ENCODE measurements at regions not wholly inside any gene's neighbourhood (a gene's known extent, or its start where the extent isn't known, plus 50 kb on each side); places are given as distances from the start of the nearest gene placed in this dataset.

DNA sequence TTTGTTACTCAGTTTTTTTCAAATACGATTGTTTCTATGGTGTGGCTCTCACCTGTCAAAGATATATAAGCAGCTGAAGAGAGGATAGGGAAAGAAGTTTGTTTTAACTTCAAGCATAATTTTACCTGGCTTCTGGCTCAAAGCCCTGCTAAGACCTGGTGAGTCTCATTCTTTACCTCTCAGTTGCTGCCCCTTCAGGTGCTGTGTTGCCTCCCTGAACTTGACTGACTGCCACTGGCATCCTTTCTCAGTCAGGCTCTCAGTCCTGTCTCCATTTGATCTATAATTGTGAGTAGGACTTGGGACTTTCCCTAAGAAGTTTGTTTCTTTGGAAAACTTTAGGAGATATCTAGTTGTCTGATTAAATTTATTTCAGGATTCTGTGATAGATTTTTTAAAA, 249.6 kb downstream of the IZUMO3 start:
- Histone ChIP-seq H3K4me3 (ENCODE audit: low read depth, low read length) (no peak overlapping the region), H3K9me3 (ENCODE audit: control insufficient read depth, insufficient read depth, low read depth, low read length) (no peaks in the 10 kb centered on the region), H3K36me3 (ENCODE audit: control insufficient read depth in 2 of 2, insufficient read depth in 1 of 2, low read length in 2 of 2) (no peaks in the 10 kb centered on the region), H3K27ac (ENCODE audit: extremely low read depth, low read depth, low read length) (no peak overlapping the region), H3K4me1 (ENCODE audit: control insufficient read depth, insufficient read depth, low read length) (no peaks in the 10 kb centered on the region)
- TF ChIP-seq ZIC2 (tag by site-specific recombination; IDR thresholded peaks at IDR 0.05) (no peak), ZNF433 (tag by site-specific recombination; IDR thresholded peaks at IDR 0.05; ENCODE audit: low read depth) (no peak), ZNF391 (tag by site-specific recombination; IDR thresholded peaks at IDR 0.05; ENCODE audit: borderline replicate concordance, low read depth) (no peak), WT1 (tag by site-specific recombination; IDR thresholded peaks at IDR 0.05) (no peak), ZNF174 (tag by site-specific recombination; IDR thresholded peaks at IDR 0.05) (no peak), KLF7 (tag by site-specific recombination; IDR thresholded peaks at IDR 0.05; ENCODE audit: borderline replicate concordance) (no peak), ZNF335 (tag by site-specific recombination; conservative IDR thresholded peaks at IDR 0.05) (no peak), ZNF140 (tag by site-specific recombination; IDR thresholded peaks at IDR 0.05) (no peak), MEIS1 (CRISPR knock-in tag; IDR thresholded peaks at IDR 0.05; ENCODE audit: borderline replicate concordance) (no peak), ZNF394 (tag by site-specific recombination; IDR thresholded peaks at IDR 0.05; ENCODE audit: borderline replicate concordance) (no peak), ZNF16 (tag by site-specific recombination; IDR thresholded peaks at IDR 0.05; ENCODE audit: low read depth) (no peak), ZBTB1 (tag by site-specific recombination; IDR thresholded peaks at IDR 0.05) (no peak), ZNF292 (tag by site-specific recombination; IDR thresholded peaks at IDR 0.05; ENCODE audit: borderline replicate concordance, low read depth) (no peak)
- TF ChIP-seq, protein P1, sequence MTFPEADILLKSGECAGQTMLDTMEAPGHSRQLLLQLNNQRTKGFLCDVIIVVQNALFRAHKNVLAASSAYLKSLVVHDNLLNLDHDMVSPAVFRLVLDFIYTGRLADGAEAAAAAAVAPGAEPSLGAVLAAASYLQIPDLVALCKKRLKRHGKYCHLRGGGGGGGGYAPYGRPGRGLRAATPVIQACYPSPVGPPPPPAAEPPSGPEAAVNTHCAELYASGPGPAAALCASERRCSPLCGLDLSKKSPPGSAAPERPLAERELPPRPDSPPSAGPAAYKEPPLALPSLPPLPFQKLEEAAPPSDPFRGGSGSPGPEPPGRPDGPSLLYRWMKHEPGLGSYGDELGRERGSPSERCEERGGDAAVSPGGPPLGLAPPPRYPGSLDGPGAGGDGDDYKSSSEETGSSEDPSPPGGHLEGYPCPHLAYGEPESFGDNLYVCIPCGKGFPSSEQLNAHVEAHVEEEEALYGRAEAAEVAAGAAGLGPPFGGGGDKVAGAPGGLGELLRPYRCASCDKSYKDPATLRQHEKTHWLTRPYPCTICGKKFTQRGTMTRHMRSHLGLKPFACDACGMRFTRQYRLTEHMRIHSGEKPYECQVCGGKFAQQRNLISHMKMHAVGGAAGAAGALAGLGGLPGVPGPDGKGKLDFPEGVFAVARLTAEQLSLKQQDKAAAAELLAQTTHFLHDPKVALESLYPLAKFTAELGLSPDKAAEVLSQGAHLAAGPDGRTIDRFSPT (tag by site-specific recombination; IDR thresholded peaks at IDR 0.05): no peak
- TF ChIP-seq, protein P2, sequence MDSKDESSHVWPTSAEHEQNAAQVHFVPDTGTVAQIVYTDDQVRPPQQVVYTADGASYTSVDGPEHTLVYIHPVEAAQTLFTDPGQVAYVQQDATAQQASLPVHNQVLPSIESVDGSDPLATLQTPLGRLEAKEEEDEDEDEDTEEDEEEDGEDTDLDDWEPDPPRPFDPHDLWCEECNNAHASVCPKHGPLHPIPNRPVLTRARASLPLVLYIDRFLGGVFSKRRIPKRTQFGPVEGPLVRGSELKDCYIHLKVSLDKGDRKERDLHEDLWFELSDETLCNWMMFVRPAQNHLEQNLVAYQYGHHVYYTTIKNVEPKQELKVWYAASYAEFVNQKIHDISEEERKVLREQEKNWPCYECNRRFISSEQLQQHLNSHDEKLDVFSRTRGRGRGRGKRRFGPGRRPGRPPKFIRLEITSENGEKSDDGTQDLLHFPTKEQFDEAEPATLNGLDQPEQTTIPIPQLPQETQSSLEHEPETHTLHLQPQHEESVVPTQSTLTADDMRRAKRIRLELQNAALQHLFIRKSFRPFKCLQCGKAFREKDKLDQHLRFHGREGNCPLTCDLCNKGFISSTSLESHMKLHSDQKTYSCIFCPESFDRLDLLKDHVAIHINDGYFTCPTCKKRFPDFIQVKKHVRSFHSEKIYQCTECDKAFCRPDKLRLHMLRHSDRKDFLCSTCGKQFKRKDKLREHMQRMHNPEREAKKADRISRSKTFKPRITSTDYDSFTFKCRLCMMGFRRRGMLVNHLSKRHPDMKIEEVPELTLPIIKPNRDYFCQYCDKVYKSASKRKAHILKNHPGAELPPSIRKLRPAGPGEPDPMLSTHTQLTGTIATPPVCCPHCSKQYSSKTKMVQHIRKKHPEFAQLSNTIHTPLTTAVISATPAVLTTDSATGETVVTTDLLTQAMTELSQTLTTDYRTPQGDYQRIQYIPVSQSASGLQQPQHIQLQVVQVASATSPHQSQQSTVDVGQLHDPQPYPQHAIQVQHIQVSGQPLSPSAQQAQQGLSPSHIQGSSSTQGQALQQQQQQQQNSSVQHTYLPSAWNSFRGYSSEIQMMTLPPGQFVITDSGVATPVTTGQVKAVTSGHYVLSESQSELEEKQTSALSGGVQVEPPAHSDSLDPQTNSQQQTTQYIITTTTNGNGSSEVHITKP (tag by site-specific recombination; IDR thresholded peaks at IDR 0.05): no peak
- TF ChIP-seq, protein P3, sequence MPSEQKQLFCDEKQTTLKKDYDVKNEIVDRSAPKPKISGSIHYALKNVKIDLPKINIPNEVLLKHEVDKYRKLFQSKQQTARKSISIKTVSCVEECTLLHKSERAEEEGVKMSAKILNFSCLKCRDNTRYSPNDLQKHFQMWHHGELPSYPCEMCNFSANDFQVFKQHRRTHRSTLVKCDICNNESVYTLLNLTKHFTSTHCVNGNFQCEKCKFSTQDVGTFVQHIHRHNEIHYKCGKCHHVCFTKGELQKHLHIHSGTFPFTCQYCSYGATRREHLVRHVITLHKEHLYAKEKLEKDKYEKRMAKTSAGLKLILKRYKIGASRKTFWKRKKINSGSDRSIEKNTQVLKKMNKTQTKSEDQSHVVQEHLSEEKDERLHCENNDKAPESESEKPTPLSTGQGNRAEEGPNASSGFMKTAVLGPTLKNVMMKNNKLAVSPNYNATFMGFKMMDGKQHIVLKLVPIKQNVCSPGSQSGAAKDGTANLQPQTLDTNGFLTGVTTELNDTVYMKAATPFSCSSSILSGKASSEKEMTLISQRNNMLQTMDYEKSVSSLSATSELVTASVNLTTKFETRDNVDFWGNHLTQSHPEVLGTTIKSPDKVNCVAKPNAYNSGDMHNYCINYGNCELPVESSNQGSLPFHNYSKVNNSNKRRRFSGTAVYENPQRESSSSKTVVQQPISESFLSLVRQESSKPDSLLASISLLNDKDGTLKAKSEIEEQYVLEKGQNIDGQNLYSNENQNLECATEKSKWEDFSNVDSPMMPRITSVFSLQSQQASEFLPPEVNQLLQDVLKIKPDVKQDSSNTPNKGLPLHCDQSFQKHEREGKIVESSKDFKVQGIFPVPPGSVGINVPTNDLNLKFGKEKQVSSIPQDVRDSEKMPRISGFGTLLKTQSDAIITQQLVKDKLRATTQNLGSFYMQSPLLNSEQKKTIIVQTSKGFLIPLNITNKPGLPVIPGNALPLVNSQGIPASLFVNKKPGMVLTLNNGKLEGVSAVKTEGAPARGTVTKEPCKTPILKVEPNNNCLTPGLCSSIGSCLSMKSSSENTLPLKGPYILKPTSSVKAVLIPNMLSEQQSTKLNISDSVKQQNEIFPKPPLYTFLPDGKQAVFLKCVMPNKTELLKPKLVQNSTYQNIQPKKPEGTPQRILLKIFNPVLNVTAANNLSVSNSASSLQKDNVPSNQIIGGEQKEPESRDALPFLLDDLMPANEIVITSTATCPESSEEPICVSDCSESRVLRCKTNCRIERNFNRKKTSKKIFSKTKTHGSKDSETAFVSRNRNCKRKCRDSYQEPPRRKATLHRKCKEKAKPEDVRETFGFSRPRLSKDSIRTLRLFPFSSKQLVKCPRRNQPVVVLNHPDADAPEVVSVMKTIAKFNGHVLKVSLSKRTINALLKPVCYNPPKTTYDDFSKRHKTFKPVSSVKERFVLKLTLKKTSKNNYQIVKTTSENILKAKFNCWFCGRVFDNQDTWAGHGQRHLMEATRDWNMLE (tag by site-specific recombination; conservative IDR thresholded peaks at IDR 0.05; ENCODE audit: low read depth): no peak
- TF ChIP-seq, protein P4, sequence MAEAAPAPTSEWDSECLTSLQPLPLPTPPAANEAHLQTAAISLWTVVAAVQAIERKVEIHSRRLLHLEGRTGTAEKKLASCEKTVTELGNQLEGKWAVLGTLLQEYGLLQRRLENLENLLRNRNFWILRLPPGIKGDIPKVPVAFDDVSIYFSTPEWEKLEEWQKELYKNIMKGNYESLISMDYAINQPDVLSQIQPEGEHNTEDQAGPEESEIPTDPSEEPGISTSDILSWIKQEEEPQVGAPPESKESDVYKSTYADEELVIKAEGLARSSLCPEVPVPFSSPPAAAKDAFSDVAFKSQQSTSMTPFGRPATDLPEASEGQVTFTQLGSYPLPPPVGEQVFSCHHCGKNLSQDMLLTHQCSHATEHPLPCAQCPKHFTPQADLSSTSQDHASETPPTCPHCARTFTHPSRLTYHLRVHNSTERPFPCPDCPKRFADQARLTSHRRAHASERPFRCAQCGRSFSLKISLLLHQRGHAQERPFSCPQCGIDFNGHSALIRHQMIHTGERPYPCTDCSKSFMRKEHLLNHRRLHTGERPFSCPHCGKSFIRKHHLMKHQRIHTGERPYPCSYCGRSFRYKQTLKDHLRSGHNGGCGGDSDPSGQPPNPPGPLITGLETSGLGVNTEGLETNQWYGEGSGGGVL (tag by site-specific recombination; IDR thresholded peaks at IDR 0.05): no peak
- TF ChIP-seq, protein P5, sequence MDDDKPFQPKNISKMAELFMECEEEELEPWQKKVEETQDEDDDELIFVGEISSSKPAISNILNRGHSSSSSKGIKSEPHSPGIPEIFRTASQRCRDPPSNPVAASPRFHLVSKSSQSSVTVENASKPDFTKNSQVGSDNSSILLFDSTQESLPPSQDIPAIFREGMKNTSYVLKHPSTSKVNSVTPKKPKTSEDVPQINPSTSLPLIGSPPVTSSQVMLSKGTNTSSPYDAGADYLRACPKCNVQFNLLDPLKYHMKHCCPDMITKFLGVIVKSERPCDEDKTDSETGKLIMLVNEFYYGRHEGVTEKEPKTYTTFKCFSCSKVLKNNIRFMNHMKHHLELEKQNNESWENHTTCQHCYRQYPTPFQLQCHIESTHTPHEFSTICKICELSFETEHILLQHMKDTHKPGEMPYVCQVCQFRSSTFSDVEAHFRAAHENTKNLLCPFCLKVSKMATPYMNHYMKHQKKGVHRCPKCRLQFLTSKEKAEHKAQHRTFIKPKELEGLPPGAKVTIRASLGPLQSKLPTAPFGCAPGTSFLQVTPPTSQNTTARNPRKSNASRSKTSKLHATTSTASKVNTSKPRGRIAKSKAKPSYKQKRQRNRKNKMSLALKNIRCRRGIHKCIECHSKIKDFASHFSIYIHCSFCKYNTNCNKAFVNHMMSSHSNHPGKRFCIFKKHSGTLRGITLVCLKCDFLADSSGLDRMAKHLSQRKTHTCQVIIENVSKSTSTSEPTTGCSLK (tag by site-specific recombination; IDR thresholded peaks at IDR 0.05): no peak
- TF ChIP-seq, protein P6, sequence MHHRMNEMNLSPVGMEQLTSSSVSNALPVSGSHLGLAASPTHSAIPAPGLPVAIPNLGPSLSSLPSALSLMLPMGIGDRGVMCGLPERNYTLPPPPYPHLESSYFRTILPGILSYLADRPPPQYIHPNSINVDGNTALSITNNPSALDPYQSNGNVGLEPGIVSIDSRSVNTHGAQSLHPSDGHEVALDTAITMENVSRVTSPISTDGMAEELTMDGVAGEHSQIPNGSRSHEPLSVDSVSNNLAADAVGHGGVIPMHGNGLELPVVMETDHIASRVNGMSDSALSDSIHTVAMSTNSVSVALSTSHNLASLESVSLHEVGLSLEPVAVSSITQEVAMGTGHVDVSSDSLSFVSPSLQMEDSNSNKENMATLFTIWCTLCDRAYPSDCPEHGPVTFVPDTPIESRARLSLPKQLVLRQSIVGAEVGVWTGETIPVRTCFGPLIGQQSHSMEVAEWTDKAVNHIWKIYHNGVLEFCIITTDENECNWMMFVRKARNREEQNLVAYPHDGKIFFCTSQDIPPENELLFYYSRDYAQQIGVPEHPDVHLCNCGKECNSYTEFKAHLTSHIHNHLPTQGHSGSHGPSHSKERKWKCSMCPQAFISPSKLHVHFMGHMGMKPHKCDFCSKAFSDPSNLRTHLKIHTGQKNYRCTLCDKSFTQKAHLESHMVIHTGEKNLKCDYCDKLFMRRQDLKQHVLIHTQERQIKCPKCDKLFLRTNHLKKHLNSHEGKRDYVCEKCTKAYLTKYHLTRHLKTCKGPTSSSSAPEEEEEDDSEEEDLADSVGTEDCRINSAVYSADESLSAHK (tag by site-specific recombination; IDR thresholded peaks at IDR 0.05): no peak
- CTCF ChIA-PET: no interaction called here
- POLR2A ChIA-PET: no interaction called here
